SK-N-SH (cell line): ENCODE measurements at regions not wholly inside any gene's neighbourhood (a gene's known extent, or its start where the extent isn't known, plus 50 kb on each side); places are given as distances from the start of the nearest gene placed in this dataset.

ENCODE experiments used
- CTCF ChIA-PET: fragments of 300-600, 350-600 bp; formaldehyde crosslinking; extraction: SDS; loops from one replicate; lab custom pipeline; 2021; lab: Yijun Ruan, JAX
- POLR2A ChIA-PET: fragments of 350-600 bp; sonication (Branson Sonifier 250); formaldehyde crosslinking; extraction: SDS; loops from one replicate; lab custom pipeline; 2020; ENCODE audit warnings: antibody characterized with exemption, inconsistent platforms; lab: Yijun Ruan, JAX
- DNase-seq: peaks from one replicate; pipeline ENCODE4 v3.0.0; 2012
- H2AFZ ChIP-seq: fragments of 200-600 bp; sonication (generic); 2 replicates; pipeline ENCODE4 v1.8.1; 2016; ENCODE audit warnings: antibody characterized with exemption, mild to moderate bottlenecking, low read depth
- H3F3A ChIP-seq: fragments of 200-600 bp; sonication (generic); replicated peaks from 2 replicates; pipeline ENCODE3; 2016; ENCODE audit warnings: antibody characterized with exemption, mild to moderate bottlenecking; ENCODE audit not compliant: insufficient read depth
- H3K27ac ChIP-seq, 2 experiments: fragments of 200-500 bp in 1 of 2; fragments of 200-600 bp in 1 of 2; sonication (Bioruptor generic) in 1 of 2; sonication (generic), shearing (Covaris generic) in 1 of 2; 2 replicates each; pipeline versions ENCODE4 v1.5.1 to v1.6.1; 2014 to 2016; ENCODE audit warnings: low read depth in 2 of 2, inconsistent platforms in 1 of 2, low read length in 1 of 2, mild to moderate bottlenecking in 1 of 2, mixed read lengths in 1 of 2
- H3K27me3 ChIP-seq: fragments of 200-600 bp; sonication (generic), shearing (Covaris generic); 2 replicates; pipeline ENCODE4 v1.6.1; 2016; ENCODE audit warnings: mixed run types; ENCODE audit not compliant: insufficient read depth
- H3K36me3 ChIP-seq, 2 experiments: fragments of 200-500 bp in 1 of 2; fragments of 200-600 bp in 1 of 2; sonication (Bioruptor generic) in 1 of 2; sonication (generic) in 1 of 2; replicated peaks in 1 of 2; 2 replicates each; pipeline versions ENCODE3 to v1.5.1; 2014 to 2016; ENCODE audit warnings: low read length in 1 of 2, mild to moderate bottlenecking in 1 of 2; ENCODE audit not compliant: insufficient read depth in 2 of 2, control insufficient read depth in 1 of 2
- H3K4me1 ChIP-seq, 2 experiments: fragments of 200-500 bp in 1 of 2; fragments of 200-600 bp in 1 of 2; sonication (Bioruptor generic) in 1 of 2; sonication (generic), shearing (Covaris generic) in 1 of 2; 2 replicates each; pipeline versions ENCODE4 v1.5.1 to v1.6.1; 2014 to 2016; ENCODE audit warnings: low read depth in 1 of 2, low read length in 1 of 2, mixed run types in 1 of 2; ENCODE audit not compliant: insufficient read depth in 2 of 2, control insufficient read depth in 1 of 2
- H3K4me2 ChIP-seq: fragments of 200-600 bp; sonication (generic), shearing (Covaris generic); 2 replicates; pipeline ENCODE4 v1.6.1; 2017; ENCODE audit warnings: mixed run types
- H3K4me3 ChIP-seq, 2 experiments: fragments of 200-500 bp in 1 of 2; fragments of 200-600 bp in 1 of 2; sonication (Bioruptor generic) in 1 of 2; sonication (generic), shearing (Covaris generic) in 1 of 2; 2 replicates each; pipeline versions ENCODE4 v1.5.1 to v1.8.1; 2014 to 2016; ENCODE audit warnings: low read depth in 2 of 2, inconsistent platforms in 1 of 2, low read length in 1 of 2, mild to moderate bottlenecking in 1 of 2, mixed read lengths in 1 of 2, moderate library complexity in 1 of 2
- H3K79me2 ChIP-seq: fragments of 200-600 bp; sonication (generic); 2 replicates; pipeline ENCODE4 v1.8.1; 2017; ENCODE audit warnings: mild to moderate bottlenecking; ENCODE audit not compliant: insufficient read depth
- H3K9ac ChIP-seq: fragments of 200-600 bp; sonication (generic); 2 replicates; pipeline ENCODE4 v1.6.1; 2017; ENCODE audit warnings: mixed run types
- H3K9me2 ChIP-seq: fragments of 200-600 bp; sonication (generic); 2 replicates; pipeline ENCODE4 v1.6.1; 2017; ENCODE audit warnings: mixed run types
- H3K9me3 ChIP-seq: fragments of 200-600 bp; sonication (generic); 2 replicates; pipeline ENCODE4 v1.6.1; 2017; ENCODE audit warnings: mixed run types, mild to moderate bottlenecking, moderate library complexity
- H4K20me1 ChIP-seq: fragments of 200-600 bp; sonication (generic); 2 replicates; pipeline ENCODE4 v1.6.1; 2017; ENCODE audit warnings: mild to moderate bottlenecking, mixed run types; ENCODE audit not compliant: insufficient read depth
- CHD2 ChIP-seq: fragments of 150-350 bp; IDR thresholded peaks from 2 replicates; pipeline ENCODE4 v1.6.1; 2018; ENCODE audit warnings: low read length; ENCODE audit not compliant: partially characterized antibody
- EZH2phosphoT487 ChIP-seq: fragments of 200-600 bp; sonication (generic); IDR thresholded peaks from 2 replicates; pipeline ENCODE4 v1.6.1; 2017; ENCODE audit warnings: low read depth, mixed run types, mild to moderate bottlenecking, antibody characterized with exemption, moderate library complexity, borderline replicate concordance
- FOSL2 ChIP-seq: IDR thresholded peaks from 2 replicates; pipeline ENCODE4 v1.4.0; 2012; ENCODE audit warnings: low read depth, mild to moderate bottlenecking, moderate library complexity, borderline replicate concordance
- FOXJ3 ChIP-seq: sonication (generic); formaldehyde crosslinking; IDR thresholded peaks from 2 replicates; pipeline ENCODE4 v1.5.1; 2020; ENCODE audit warnings: mild to moderate bottlenecking, missing genetic modification reagents
- FOXM1 ChIP-seq: IDR thresholded peaks from 2 replicates; pipeline ENCODE4 v1.4.0; 2012; ENCODE audit warnings: low read depth, mild to moderate bottlenecking
- JUND ChIP-seq: IDR thresholded peaks from 2 replicates; pipeline ENCODE4 v1.4.0; 2012
- MEF2A ChIP-seq: IDR thresholded peaks from 2 replicates; pipeline ENCODE4 v1.4.0; 2012; ENCODE audit warnings: low read depth, borderline replicate concordance
- PBX3 ChIP-seq: IDR thresholded peaks from 2 replicates; pipeline ENCODE4; 2012
- POLR2AphosphoS5 ChIP-seq: IDR thresholded peaks from 2 replicates; pipeline ENCODE4 v1.6.1; 2012; ENCODE audit warnings: low read depth, low read length
- RAD21 ChIP-seq: IDR thresholded peaks from 2 replicates; pipeline ENCODE4 v1.6.1; 2012; ENCODE audit warnings: mild to moderate bottlenecking, low read length
- RCOR1 ChIP-seq: fragments of 150-350 bp; IDR thresholded peaks from 2 replicates; pipeline ENCODE4 v1.6.1; 2017; ENCODE audit warnings: antibody characterized with exemption, low read length
- RXRA ChIP-seq: IDR thresholded peaks from 2 replicates; pipeline ENCODE4 v1.4.0; 2012; ENCODE audit warnings: low read depth, mild to moderate bottlenecking, borderline replicate concordance
- SIN3A ChIP-seq: IDR thresholded peaks from 2 replicates; pipeline ENCODE4 v1.6.1; 2012; ENCODE audit warnings: low read depth, mild to moderate bottlenecking, low read length, moderate library complexity, borderline replicate concordance
- TCF12 ChIP-seq: IDR thresholded peaks from 2 replicates; pipeline ENCODE4 v1.4.0; 2012
- USF1 ChIP-seq: IDR thresholded peaks from 2 replicates; pipeline ENCODE4 v1.4.0; 2012; ENCODE audit warnings: low read depth, borderline replicate concordance
- YY1 ChIP-seq: IDR thresholded peaks from 2 replicates; pipeline ENCODE4 v1.4.0; 2012; ENCODE audit warnings: low read depth, mild to moderate bottlenecking
- ZBTB33 ChIP-seq: IDR thresholded peaks from 2 replicates; pipeline ENCODE4 v1.4.0; 2012; ENCODE audit warnings: low read depth, borderline replicate concordance
- WGBS: methylation state at CpG from one replicate; pipeline ENCODE4 v1.1.6; 2017; ENCODE audit warnings: low lambda C conversion rate; 5-methylcytosine and 5-hydroxymethylcytosine counted together

GRCh38 chr5:6185574-6185973 lies 192.8 kb downstream of the MED10 start:
- no peak overlapping the region for H3K27ac ChIP-seq
- no peak overlapping the region for H3K4me3 ChIP-seq
- no peak for TF ChIP-seq TCF12
- no peak for TF ChIP-seq CHD2
- no peaks in the 10 kb centered on the region for H3K27me3 ChIP-seq
- H3K4me2 ChIP-seq, result no peak overlapping the region
- no peaks in the 10 kb centered on the region for H3K79me2 ChIP-seq
- no peaks in the 10 kb centered on the region for H3K9me2 ChIP-seq
- H2AFZ ChIP-seq, result no peak overlapping the region
- 44% methylated on average over 6 of the region's 6 CpGs for WGBS
- no peak for DNase-seq
- ChIA-PET CTCF (interaction anchor here (1.0 kb wide), 1 partner anchor 17 kb away, joined by 3 read pairs; no protein-coding TSS in a partner anchor), POLR2A (no interaction called here)
- no peaks in the 10 kb centered on the region for H4K20me1 ChIP-seq
- no peak overlapping the region for H3K9ac ChIP-seq
- no peaks in the 10 kb centered on the region for H3F3A ChIP-seq
- H3K36me3 ChIP-seq, result no peaks in the 10 kb centered on the region
- H3K9me3 ChIP-seq, result no peaks in the 10 kb centered on the region
- no peaks in the 10 kb centered on the region; a peak in 1 of 4 replicates for H3K4me1 ChIP-seq

- WGBS, result 0% methylated on average over 1 of the region's 1 CpG
- ChIA-PET CTCF (no interaction called here), POLR2A (no interaction called here)
- Histone ChIP-seq H3K9ac (no peak overlapping the region), H3K27me3 (no peaks in the 10 kb centered on the region), H3K79me2 (no peaks in the 10 kb centered on the region), H3K9me3 (no peaks in the 10 kb centered on the region), H4K20me1 (no peaks in the 10 kb centered on the region), H2AFZ (no peak overlapping the region), H3F3A (no peaks in the 10 kb centered on the region), H3K27ac (no peak overlapping the region), H3K36me3 (no peaks in the 10 kb centered on the region), H3K4me2 (no peak overlapping the region), H3K9me2 (no peaks in the 10 kb centered on the region), H3K4me3 (no peak overlapping the region), H3K4me1 (no peaks in the 10 kb centered on the region; a peak in 1 of 4 replicates)
- TF ChIP-seq EZH2phosphoT487, result no peak
- no peak for TF ChIP-seq USF1
- no peak for TF ChIP-seq RXRA
- TF ChIP-seq SIN3A, result no peak
- TF ChIP-seq CHD2, result no peak
- TF ChIP-seq YY1, result no peak
- no peak for DNase-seq
Observed at GRCh38 chr5:6184481-6184880, 193.9 kb downstream of the MED10 start.

- no peaks in the 10 kb centered on the region for H3K79me2 ChIP-seq
- H3K27ac ChIP-seq, result no peak overlapping the region
- no peak overlapping the region for H3K4me3 ChIP-seq
- H3K9me3 ChIP-seq, result no peaks in the 10 kb centered on the region
- no peaks in the 10 kb centered on the region for H3F3A ChIP-seq
- no peaks in the 10 kb centered on the region for H3K9me2 ChIP-seq
- no peaks in the 10 kb centered on the region for H3K27me3 ChIP-seq
- WGBS, result 26% methylated on average over 15 of the region's 17 CpGs
- H3K4me1 ChIP-seq, result no peaks in the 10 kb centered on the region; a peak in 1 of 4 replicates
- POLR2A ChIA-PET, result no interaction called here
- no peaks in the 10 kb centered on the region for H4K20me1 ChIP-seq
- H2AFZ ChIP-seq, result no peak overlapping the region
- no peaks in the 10 kb centered on the region for H3K36me3 ChIP-seq
- DNase-seq, result no peak
- CTCF ChIA-PET, result no interaction called here
- no peak overlapping the region for H3K4me2 ChIP-seq
- H3K9ac ChIP-seq, result no peak overlapping the region
- TF ChIP-seq MEF2A (no peak), USF1 (no peak), RAD21 (no peak), POLR2AphosphoS5 (no peak), PBX3 (no peak), RXRA (no peak), FOXM1 (no peak), ZBTB33 (no peak), RCOR1 (no peak), FOXJ3 (CRISPR knock-in tag) (no peak), JUND (no peak), FOSL2 (no peak), EZH2phosphoT487 (no peak)
Observed at GRCh38 chr5:6183391-6184390, 194.7 kb downstream of the MED10 start.
